Left ventricle myocardium inferior (tissue), 1 donor: ENCODE measurements at regions not wholly inside any gene's neighbourhood (a gene's known extent, or its start where the extent isn't known, plus 50 kb on each side); places are given as distances from the start of the nearest gene placed in this dataset.

ENCODE experiments used
- DNase-seq: peaks from one replicate; pipeline ENCODE4 v3.0.0-alpha.2; 2020
- H3K27ac ChIP-seq: fragments of 200-600 bp; replicated peaks from 2 replicates; pipeline ENCODE4 v1.8.0; 2021
- H3K27me3 ChIP-seq: fragments of 200-600 bp; 2 replicates; pipeline ENCODE4 v1.8.0; 2021; ENCODE audit warnings: low read depth
- H3K36me3 ChIP-seq: fragments of 200-600 bp; 2 replicates; pipeline ENCODE4 v1.8.0; 2021
- H3K4me1 ChIP-seq: fragments of 200-600 bp; 2 replicates; pipeline ENCODE4 v1.8.0; 2021
- H3K4me3 ChIP-seq: fragments of 200-600 bp; 2 replicates; pipeline ENCODE4 v1.8.0; 2021; ENCODE audit warnings: mild to moderate bottlenecking, moderate library complexity
- H3K9me3 ChIP-seq: fragments of 200-600 bp; replicated peaks from 2 replicates; pipeline ENCODE4 v1.8.0; 2021
- CTCF ChIP-seq: fragments of 200-600 bp; IDR thresholded peaks from 2 replicates; pipeline ENCODE4 v1.8.0; 2021; ENCODE audit warnings: antibody characterized with exemption, mild to moderate bottlenecking, borderline replicate concordance
- intact Hi-C: fragments of 100-400 bp; cut with micrococcal nuclease; formaldehyde crosslinking; loops from one replicate; pipeline ENCODE4 v1.11.0; 2022
- donor health status: DM: no; HTN: yes; CAD: no; lungs with severe emphysema.

- intact Hi-C loops = no loop called here
- no peak for TF ChIP-seq CTCF
- H3K4me1 ChIP-seq = no peaks in the 10 kb centered on the region
- H3K27me3 ChIP-seq = no peaks in the 10 kb centered on the region
- H3K9me3 ChIP-seq = no peaks in the 10 kb centered on the region
- no peak for DNase-seq
- no peak overlapping the region for H3K27ac ChIP-seq
- no peak overlapping the region for H3K4me3 ChIP-seq
- no peaks in the 10 kb centered on the region for H3K36me3 ChIP-seq
Measured at GRCh38 chr5:3836528-3836927, 240.9 kb downstream of the IRX1 start.

- no peak for DNase-seq
- H3K9me3 ChIP-seq = no peaks in the 10 kb centered on the region
- intact Hi-C loops = no loop called here
Measured at GRCh38 chr5:3837506-3837905, 241.9 kb downstream of the IRX1 start.

GRCh38 chr5:3839151-3839550 is 243.5 kb downstream of the IRX1 start:
- no peak for DNase-seq
- Histone ChIP-seq H3K27ac (no peak overlapping the region), H3K36me3 (no peaks in the 10 kb centered on the region), H3K9me3 (no peaks in the 10 kb centered on the region), H3K4me1 (no peaks in the 10 kb centered on the region), H3K4me3 (no peak overlapping the region), H3K27me3 (no peaks in the 10 kb centered on the region)
- TF ChIP-seq CTCF = no peak
- intact Hi-C loops = no loop called here

More at GRCh38 chr5:3837506-3837905, 241.9 kb downstream of the IRX1 start:
- TF ChIP-seq CTCF = no peak
- Histone ChIP-seq H3K27me3 (no peaks in the 10 kb centered on the region), H3K4me3 (no peak overlapping the region), H3K36me3 (no peaks in the 10 kb centered on the region), H3K4me1 (no peaks in the 10 kb centered on the region), H3K27ac (no peak overlapping the region)

- Histone ChIP-seq H3K27me3 (no peaks in the 10 kb centered on the region), H3K4me1 (no peaks in the 10 kb centered on the region), H3K27ac (no peak overlapping the region), H3K9me3 (no peaks in the 10 kb centered on the region), H3K4me3 (no peak overlapping the region), H3K36me3 (no peaks in the 10 kb centered on the region)
- no peak for TF ChIP-seq CTCF
- DNase-seq = no peak
- intact Hi-C loops = no loop called here
Measured at GRCh38 chr5:3842591-3842990, 247.0 kb downstream of the IRX1 start.

- no peaks in the 10 kb centered on the region for H3K36me3 ChIP-seq
- H3K9me3 ChIP-seq = no peaks in the 10 kb centered on the region
- no peak for DNase-seq
- H3K27me3 ChIP-seq = no peaks in the 10 kb centered on the region
- H3K4me1 ChIP-seq = no peaks in the 10 kb centered on the region
- no peak overlapping the region for H3K4me3 ChIP-seq
- intact Hi-C loops = no loop called here
- TF ChIP-seq CTCF = no peak
- no peak overlapping the region for H3K27ac ChIP-seq
Measured at GRCh38 chr5:3843706-3844105, 248.1 kb downstream of the IRX1 start.

GRCh38 chr5:3844266-3844665 is 248.6 kb downstream of the IRX1 start:
- H3K36me3 ChIP-seq = no peaks in the 10 kb centered on the region
- intact Hi-C loops = no loop called here
- TF ChIP-seq CTCF = no peak
- H3K4me3 ChIP-seq = no peak overlapping the region
- H3K27me3 ChIP-seq = no peaks in the 10 kb centered on the region
- no peak overlapping the region for H3K27ac ChIP-seq
- no peak for DNase-seq
- no peaks in the 10 kb centered on the region for H3K9me3 ChIP-seq
- no peaks in the 10 kb centered on the region for H3K4me1 ChIP-seq
